WTC11 (cell line): ENCODE measurements at regions not wholly inside any gene's neighbourhood (a gene's known extent, or its start where the extent isn't known, plus 50 kb on each side); places are given as distances from the start of the nearest gene placed in this dataset.

Source experiments
- ATAC-seq: fragments of 200-7000 bp; cut with Tn5 transposase; 2 replicates; pipeline ENCODE4 v1.10.0; 2021; ENCODE audit warnings: mild to moderate bottlenecking, moderate library complexity
- CTCF ChIA-PET: fragments of 300-600 bp; sonication (Branson Sonifier 250); formaldehyde crosslinking; loops from one replicate; lab custom pipeline; 2021; ENCODE audit warnings: antibody characterized with exemption; lab: Charles Lee
- POLR2A ChIA-PET: fragments of 350-600 bp; sonication (Branson Sonifier 250); formaldehyde crosslinking; loops from one replicate; lab custom pipeline; 2021; ENCODE audit warnings: antibody characterized with exemption; lab: Charles Lee
- DNase-seq: peaks from one replicate; pipeline ENCODE4 v3.0.0; 2021; ENCODE audit warnings: low spot score
- H3K27ac Mint-ChIP-seq: 2 replicates; pipeline ENCODE4 v1.8.0; 2021; ENCODE audit warnings: mixed read lengths
- H3K27me3 Mint-ChIP-seq: 2 replicates; pipeline ENCODE4 v1.8.0; 2021; ENCODE audit warnings: low read depth, mild to moderate bottlenecking, moderate library complexity, mixed read lengths
- H3K36me3 Mint-ChIP-seq: 2 replicates; pipeline ENCODE4 v1.8.0; 2021; ENCODE audit warnings: mixed read lengths
- H3K4me1 Mint-ChIP-seq: 2 replicates; pipeline ENCODE4 v1.8.0; 2022; ENCODE audit warnings: mixed read lengths
- H3K4me3 Mint-ChIP-seq: 2 replicates; pipeline ENCODE4 v1.8.0; 2021; ENCODE audit warnings: mild to moderate bottlenecking, moderate library complexity, mixed read lengths
- H3K9me3 Mint-ChIP-seq: 2 replicates; pipeline ENCODE4 v1.8.0; 2021; ENCODE audit warnings: mixed read lengths
- ATF3 ChIP-seq: sonication (generic); formaldehyde crosslinking; conservative IDR thresholded peaks from 2 replicates; pipeline ENCODE4 v1.8.1; 2022; ENCODE audit warnings: mild to moderate bottlenecking, missing genetic modification reagents
- ATF6 ChIP-seq: sonication (generic); formaldehyde crosslinking; IDR thresholded peaks from 2 replicates; pipeline ENCODE4 v1.8.1; 2023; ENCODE audit warnings: mild to moderate bottlenecking, missing genetic modification reagents
- CBFB ChIP-seq: sonication (generic); formaldehyde crosslinking; IDR thresholded peaks from 2 replicates; pipeline ENCODE4 v1.8.1; 2022; ENCODE audit warnings: mild to moderate bottlenecking, low read depth, missing genetic modification reagents
- EMX1 ChIP-seq: fragments of 250-450 bp; sonication (Bioruptor Pico); IDR thresholded peaks from 2 replicates; pipeline ENCODE4 v1.8.0; 2021; ENCODE audit warnings: mild to moderate bottlenecking
- ERG ChIP-seq: fragments of 250-450 bp; sonication (Bioruptor Pico); IDR thresholded peaks from 2 replicates; pipeline ENCODE4 v1.8.0; 2021; ENCODE audit warnings: mild to moderate bottlenecking
- ETV6 ChIP-seq: sonication (generic); formaldehyde crosslinking; IDR thresholded peaks from 2 replicates; pipeline ENCODE4 v1.8.1; 2022; ENCODE audit warnings: mild to moderate bottlenecking, missing genetic modification reagents
- FOXP1 ChIP-seq: sonication (generic); formaldehyde crosslinking; IDR thresholded peaks from 2 replicates; pipeline ENCODE4 v1.8.0; 2022; ENCODE audit warnings: missing genetic modification reagents, mild to moderate bottlenecking, moderate library complexity, borderline replicate concordance
- GRHL2 ChIP-seq: fragments of 250-450 bp; sonication (Bioruptor Pico); IDR thresholded peaks from 2 replicates; pipeline ENCODE4 v1.8.0; 2022; ENCODE audit warnings: mild to moderate bottlenecking, moderate library complexity; ENCODE audit not compliant: insufficient replicate concordance, severe bottlenecking
- JUN ChIP-seq: sonication (generic); formaldehyde crosslinking; IDR thresholded peaks from 2 replicates; pipeline ENCODE4 v1.8.0; 2023; ENCODE audit warnings: mild to moderate bottlenecking, missing genetic modification reagents
- NFATC4 ChIP-seq: fragments of 250-450 bp; sonication (Bioruptor Pico); IDR thresholded peaks from 2 replicates; pipeline ENCODE4 v1.9.0; 2021; ENCODE audit warnings: mild to moderate bottlenecking
- NFE2L1 ChIP-seq: sonication (generic); formaldehyde crosslinking; IDR thresholded peaks from 2 replicates; pipeline ENCODE4 v1.8.1; 2023; ENCODE audit warnings: missing genetic modification reagents
- NR3C1 ChIP-seq: sonication (generic); formaldehyde crosslinking; conservative IDR thresholded peaks from 2 replicates; pipeline ENCODE4 v1.8.1; 2023; ENCODE audit warnings: low read depth, mild to moderate bottlenecking, missing genetic modification reagents
- TEAD1 ChIP-seq: sonication (generic); formaldehyde crosslinking; IDR thresholded peaks from 2 replicates; pipeline ENCODE4 v1.8.0; 2022; ENCODE audit warnings: mild to moderate bottlenecking, missing genetic modification reagents
- TP53 ChIP-seq: sonication (generic); formaldehyde crosslinking; IDR thresholded peaks from 2 replicates; pipeline ENCODE4 v1.8.1; 2023; ENCODE audit warnings: mild to moderate bottlenecking, missing genetic modification reagents
- ZBTB43 ChIP-seq: sonication (generic); formaldehyde crosslinking; IDR thresholded peaks from 2 replicates; pipeline ENCODE4 v1.8.1; 2023; ENCODE audit warnings: mild to moderate bottlenecking, missing genetic modification reagents
- ZNF121 ChIP-seq: sonication (generic); formaldehyde crosslinking; IDR thresholded peaks from 2 replicates; pipeline ENCODE4 v1.8.0; 2023; ENCODE audit warnings: missing genetic modification reagents
- ZNF219 ChIP-seq: sonication (generic); formaldehyde crosslinking; IDR thresholded peaks from 2 replicates; pipeline ENCODE4 v1.8.0; 2023; ENCODE audit warnings: missing genetic modification reagents, mild to moderate bottlenecking, borderline replicate concordance
- ZNF396 ChIP-seq: fragments of 250-450 bp; sonication (Bioruptor Pico); IDR thresholded peaks from 2 replicates; pipeline ENCODE4 v1.8.0; 2021; ENCODE audit warnings: mild to moderate bottlenecking, moderate library complexity, borderline replicate concordance
- TF ChIP-seq, protein P1 (sequence below): fragments of 250-450 bp; sonication (Bioruptor Pico); IDR thresholded peaks from 2 replicates; pipeline ENCODE4 v2.1.2; 2022; ENCODE audit warnings: mild to moderate bottlenecking, moderate library complexity
- TF ChIP-seq, protein P2 (sequence below): sonication (generic); formaldehyde crosslinking; IDR thresholded peaks from 2 replicates; pipeline ENCODE4 v1.8.1; 2023; ENCODE audit warnings: mild to moderate bottlenecking, missing genetic modification reagents, moderate library complexity

- H3K27ac Mint-ChIP-seq, result no peak overlapping the region
- ChIA-PET POLR2A (no interaction called here), CTCF (no interaction called here)
- ATAC-seq (no peak), DNase-seq (no peak)
- no peaks in the 10 kb centered on the region for H3K9me3 Mint-ChIP-seq
- TF ChIP-seq ERG (CRISPR knock-in tag) (no peak), NR3C1 (CRISPR knock-in tag) (no peak), EMX1 (CRISPR knock-in tag) (no peak), GRHL2 (no peak), TEAD1 (CRISPR knock-in tag) (no peak), ZNF396 (no peak), ZBTB43 (CRISPR knock-in tag) (no peak), ZNF121 (CRISPR knock-in tag) (no peak), ATF3 (no peak), TP53 (CRISPR knock-in tag) (no peak), CBFB (CRISPR knock-in tag) (no peak), FOXP1 (CRISPR knock-in tag) (no peak), ZNF219 (CRISPR knock-in tag) (no peak), ATF6 (CRISPR knock-in tag) (no peak), NFATC4 (CRISPR knock-in tag) (no peak), ETV6 (no peak), NFE2L1 (CRISPR knock-in tag) (no peak), JUN (no peak)
- TF ChIP-seq, protein P1, sequence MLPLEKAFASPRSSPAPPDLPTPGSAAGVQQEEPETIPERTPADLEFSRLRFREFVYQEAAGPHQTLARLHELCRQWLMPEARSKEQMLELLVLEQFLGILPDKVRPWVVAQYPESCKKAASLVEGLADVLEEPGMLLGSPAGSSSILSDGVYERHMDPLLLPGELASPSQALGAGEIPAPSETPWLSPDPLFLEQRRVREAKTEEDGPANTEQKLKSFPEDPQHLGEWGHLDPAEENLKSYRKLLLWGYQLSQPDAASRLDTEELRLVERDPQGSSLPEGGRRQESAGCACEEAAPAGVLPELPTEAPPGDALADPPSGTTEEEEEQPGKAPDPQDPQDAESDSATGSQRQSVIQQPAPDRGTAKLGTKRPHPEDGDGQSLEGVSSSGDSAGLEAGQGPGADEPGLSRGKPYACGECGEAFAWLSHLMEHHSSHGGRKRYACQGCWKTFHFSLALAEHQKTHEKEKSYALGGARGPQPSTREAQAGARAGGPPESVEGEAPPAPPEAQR (CRISPR knock-in tag), result no peak
- TF ChIP-seq, protein P2, sequence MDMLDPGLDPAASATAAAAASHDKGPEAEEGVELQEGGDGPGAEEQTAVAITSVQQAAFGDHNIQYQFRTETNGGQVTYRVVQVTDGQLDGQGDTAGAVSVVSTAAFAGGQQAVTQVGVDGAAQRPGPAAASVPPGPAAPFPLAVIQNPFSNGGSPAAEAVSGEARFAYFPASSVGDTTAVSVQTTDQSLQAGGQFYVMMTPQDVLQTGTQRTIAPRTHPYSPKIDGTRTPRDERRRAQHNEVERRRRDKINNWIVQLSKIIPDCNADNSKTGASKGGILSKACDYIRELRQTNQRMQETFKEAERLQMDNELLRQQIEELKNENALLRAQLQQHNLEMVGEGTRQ (CRISPR knock-in tag), result no peak
- H3K4me1 Mint-ChIP-seq, result peaks cover 8% of the 10 kb centered on the region
- H3K27me3 Mint-ChIP-seq, result no peaks in the 10 kb centered on the region
- H3K36me3 Mint-ChIP-seq, result no peaks in the 10 kb centered on the region
- H3K4me3 Mint-ChIP-seq, result no peak overlapping the region
These were observed 938.8 kb upstream of the FBXO33 start for GRCh38 chr14:40371011-40371410.

GRCh38 chr14:40368314-40368713 is 936.1 kb upstream of the FBXO33 start:
- CTCF ChIA-PET, result no interaction called here
- no peaks in the 10 kb centered on the region for H3K9me3 Mint-ChIP-seq
- H3K27ac Mint-ChIP-seq, result no peak overlapping the region
- no peak for TF ChIP-seq ZNF396
- TF ChIP-seq, all 79 proteins: peak for 0
- POLR2A ChIA-PET, result no interaction called here
- no peak for ATAC-seq
- H3K4me1 Mint-ChIP-seq, result peaks cover 17% of the 10 kb centered on the region
- DNase-seq, result no peak
- H3K27me3 Mint-ChIP-seq, result no peaks in the 10 kb centered on the region
- H3K4me3 Mint-ChIP-seq, result no peak overlapping the region
- H3K36me3 Mint-ChIP-seq, result no peaks in the 10 kb centered on the region
